ENCODE measurements at regions not wholly inside any gene's neighbourhood (a gene's known extent, or its start where the extent isn't known, plus 50 kb on each side); places are given as distances from the start of the nearest gene placed in this dataset.
"Not testable (repeated sequence)": the region's sequence is repeated elsewhere in the genome, so short reads cannot be mapped to it uniquely, and the experiment has no call there.

DNA sequence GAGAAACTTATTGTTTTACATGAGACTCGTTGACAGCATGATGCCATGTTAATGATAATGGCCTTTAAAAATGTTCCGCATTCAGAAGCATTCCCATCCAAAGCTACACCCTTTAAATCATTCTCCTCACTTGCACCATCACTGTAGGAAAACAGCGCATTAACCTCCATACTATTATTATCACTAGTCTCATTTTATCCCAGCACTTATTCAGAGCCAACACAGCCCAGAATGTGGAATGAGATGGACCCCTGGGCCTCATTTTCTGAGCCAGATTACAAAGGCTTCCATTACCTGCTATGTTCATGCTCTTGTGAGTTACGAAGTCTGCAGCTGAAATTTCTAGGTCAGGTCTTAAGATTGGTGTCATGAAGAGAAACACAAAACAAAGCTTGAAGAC lies 159.4 kb downstream of the HS3ST3A1 start:
- no peak for DNase-seq

DNA sequence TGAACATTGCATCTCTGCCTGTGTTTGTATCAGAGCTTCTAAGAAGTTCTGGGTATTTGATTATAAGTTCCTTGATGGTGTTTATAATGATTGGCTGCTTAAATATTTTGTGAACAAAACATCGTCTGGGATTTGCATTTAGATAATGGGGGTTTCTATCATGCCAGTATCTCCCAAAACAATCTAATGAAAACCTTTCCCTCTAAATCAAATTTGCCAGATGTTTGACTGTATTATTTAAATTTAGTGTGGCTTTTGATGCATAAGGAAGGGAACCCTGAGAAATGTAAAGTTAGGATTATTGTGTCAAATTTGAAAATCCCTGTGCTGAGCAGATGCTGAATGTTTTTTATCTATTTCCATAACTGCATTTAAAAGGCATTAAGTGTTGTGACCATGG lies 159.9 kb downstream of the HS3ST3A1 start:
- no peak for DNase-seq

DNA sequence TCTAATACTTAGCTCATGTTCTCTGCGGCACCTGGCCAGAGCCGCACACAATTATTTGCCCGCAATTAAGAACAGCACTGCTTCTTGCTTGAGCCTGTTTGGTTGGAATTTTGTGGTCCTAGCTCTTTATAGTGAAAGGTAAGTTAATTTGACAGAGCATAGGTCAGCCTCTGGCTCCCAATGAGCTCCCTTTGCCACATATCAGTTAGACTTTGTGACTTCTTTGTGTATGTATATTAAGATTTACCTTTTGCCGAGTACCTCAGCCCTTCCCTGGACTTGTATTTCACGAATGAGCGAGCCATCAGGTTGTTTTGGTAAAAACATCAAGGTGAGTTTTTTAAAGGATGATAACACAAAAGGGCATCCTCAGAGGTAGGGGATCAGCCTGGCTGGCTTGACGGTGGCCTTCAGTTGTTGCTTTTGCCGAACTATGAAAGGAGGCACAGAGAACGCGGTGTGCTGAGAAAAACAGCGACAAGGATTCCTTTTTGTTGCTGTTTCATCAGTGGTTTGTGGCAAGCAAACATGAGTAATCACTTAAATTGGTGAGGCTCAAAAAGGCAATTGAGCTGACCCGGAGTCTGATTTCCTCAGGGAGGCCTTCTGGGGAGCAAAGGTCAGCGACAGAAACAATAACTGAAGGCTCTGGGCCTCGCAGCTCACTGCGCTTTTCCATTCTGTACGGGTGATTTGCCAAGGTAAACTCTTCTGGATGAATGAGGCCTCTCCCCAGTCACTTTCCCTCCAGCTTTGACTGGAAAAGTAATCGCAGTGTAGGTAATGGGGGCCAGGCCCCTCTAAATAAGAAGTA lies 163.6 kb downstream of the HS3ST3A1 start:
- DNase-seq = no peak

DNA sequence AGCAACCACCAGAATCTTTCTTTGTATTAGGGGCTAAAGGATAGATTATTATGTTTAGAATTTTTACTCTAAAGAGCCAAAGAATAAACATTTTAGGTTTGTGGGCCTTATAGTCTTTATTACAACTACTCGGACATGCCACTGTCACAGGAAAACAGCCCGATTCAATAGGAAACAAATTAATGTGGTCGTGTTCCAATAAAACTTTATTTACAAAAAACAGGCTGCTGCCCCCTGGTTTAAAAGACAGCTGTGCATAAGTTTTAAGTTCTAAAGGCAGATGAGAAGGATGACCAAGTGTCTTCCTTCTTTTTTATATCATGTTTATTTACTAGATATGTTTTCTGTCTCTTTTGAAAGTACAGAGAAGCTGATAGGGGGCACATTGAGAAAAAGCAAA lies 166.5 kb downstream of the HS3ST3A1 start:
- DNase-seq = no peak

DNA sequence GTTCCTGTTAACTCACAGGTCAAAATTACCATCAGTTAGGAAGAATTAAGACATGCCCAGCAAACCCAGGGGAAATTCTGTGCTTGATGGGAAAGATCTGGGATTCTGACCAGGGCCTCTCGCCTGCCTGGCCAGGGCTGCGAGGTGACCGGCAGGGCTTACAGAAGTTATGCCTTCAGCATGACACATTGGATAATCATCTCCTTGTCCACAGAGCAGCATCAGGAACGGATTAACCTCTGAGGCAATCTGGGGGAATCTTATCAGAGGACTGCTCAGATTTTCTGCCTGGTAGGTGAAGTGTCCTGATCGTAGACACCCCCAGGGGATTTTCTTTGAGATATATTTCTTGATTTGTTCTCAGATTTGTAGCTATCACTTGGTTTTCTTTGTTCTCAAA lies 172.5 kb downstream of the HS3ST3A1 start:
- no peak for DNase-seq

DNA sequence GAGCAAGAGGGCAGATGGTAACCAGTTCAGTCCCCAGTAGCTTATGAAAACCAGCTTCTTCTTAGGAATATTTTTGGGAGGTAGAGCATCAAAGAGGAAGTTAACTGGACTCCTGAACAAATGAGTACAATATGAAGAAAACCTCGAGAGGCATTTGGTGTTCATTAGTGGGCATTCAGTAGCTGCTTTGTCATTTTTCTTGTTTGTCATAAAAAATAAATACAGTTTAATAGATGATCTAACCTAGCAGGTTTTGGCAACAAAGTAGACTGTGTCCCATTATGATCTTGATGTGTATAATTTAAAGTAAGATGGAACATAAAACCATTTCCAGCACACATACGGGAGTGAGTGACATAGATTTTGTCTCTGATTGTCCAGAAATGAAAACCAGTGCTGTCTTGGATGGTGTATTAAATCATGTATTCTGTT lies 173.1 kb downstream of the HS3ST3A1 start:
- no peak for DNase-seq

DNA sequence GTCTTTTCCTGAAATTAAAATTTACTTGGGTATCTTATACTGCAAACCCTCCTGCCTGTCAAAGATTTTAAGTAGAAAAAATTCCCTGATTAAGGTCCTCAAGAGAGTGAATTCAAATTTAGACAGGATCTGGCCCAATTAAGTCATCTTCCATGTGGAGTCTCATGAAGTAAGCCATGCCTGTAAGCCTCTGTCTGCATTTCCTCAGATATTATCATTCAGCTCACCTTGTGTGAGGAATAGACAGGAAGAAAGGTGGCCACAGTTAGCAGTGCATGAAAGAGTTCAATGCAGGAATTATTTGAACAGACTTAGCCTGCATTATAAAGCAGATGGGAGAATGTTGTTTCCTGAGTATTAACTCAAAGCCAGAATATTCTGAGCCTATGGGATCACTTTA lies 174.7 kb downstream of the HS3ST3A1 start:
- DNase-seq = no peak

DNA sequence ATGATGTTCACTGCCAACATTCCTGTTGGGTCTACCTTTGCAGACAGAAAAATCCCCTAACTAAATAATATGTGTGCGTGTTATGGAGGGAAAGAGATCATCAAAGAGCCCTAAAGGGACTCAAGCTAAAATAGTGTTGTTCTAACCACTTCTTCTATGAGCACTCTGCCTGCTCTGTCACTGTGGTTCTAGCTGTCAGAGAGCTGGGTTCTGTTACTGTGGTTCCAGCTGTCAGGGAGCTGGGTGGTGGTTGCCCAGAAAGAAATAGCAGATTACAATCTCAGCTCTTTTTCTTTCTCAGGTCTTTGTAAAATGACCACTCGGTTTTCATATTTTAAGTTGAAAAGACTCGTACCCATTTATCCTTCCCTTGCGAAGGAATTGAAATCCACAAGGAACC lies 176.3 kb downstream of the HS3ST3A1 start:
- no peak for DNase-seq

DNA sequence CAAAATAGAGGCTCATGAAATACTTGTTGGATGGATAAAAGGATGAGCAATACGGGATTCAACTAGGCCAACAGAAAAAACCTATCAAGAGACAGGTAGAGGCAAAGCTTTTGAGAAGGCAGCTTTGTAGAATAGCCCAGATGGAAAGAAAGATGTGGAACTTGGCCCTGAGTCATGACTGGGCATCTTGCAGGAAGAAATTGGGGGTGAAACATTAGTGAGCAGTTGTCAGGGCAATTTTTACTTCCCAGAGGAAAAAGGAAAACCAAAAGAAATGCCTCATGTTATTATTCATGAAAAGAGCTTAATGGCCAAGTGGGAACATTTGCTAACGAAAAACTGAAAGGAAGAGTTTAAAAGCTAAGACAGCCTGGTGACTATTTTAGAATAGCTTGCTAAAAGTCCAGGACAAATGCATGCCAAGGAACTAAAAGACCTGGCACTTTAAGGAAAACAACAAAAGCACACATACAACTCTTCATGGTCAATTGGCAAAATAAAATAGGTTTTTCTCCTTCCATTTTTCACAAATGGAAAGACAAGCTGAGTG lies 180.1 kb downstream of the HS3ST3A1 start:
- no peak for DNase-seq

DNA sequence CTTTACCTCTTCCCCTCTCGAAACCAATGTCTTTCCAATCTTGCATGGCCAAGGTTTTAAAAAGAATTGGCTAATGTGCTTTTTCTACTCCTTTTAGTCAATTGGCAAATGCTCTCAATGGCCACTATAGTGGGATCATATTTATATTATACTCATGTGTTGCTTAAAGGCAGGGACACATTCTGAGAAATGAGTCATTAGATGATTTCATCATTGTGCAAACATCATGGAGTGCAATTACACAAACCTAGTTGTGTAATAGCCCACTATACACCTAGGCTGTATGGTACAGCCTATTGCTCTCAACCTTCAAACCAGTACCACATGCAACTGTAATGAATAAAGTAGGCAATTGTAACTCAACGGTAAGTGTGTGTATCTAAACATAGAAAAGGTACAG lies 180.9 kb downstream of the HS3ST3A1 start:
- DNase-seq = no peak

DNA sequence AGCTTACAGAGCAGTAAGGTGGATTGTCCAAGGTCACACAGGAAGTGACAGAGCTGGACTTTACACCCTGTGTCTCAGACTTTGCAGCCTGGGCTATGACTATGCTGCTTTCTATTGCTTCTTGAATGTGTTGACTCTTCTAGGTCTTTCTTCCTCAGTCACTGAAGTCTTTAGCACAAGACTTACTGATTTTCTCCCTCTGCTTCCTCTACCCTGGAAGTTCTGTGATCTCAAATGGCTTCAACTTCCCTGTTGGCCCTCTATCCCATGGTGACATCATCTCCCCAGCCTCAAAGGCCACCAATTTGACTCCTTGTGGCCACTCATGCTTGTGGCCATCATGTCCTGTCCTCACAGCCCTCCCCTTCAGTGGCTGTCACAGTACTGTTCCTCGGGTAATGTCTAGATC lies 181.3 kb downstream of the HS3ST3A1 start:
- no peak for DNase-seq

DNA sequence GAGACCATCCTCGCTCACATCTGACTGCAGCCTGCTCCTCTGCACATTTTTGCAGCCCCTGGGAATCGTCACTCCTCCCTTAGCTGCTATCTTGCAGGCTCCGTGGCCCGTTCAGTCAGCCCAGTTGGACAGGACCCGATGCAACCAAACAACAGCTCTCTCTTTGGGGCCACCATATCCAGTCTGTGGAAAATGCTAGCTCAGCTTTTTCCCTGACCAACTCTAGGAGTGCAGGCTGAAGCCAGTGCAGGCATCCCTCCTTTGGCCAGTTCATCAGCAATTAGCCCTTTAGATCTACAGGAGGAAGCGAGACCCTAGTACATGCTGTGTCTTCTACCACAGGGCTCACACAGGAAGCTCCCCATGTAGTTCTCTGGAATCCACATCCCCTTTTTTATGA lies 182.1 kb downstream of the HS3ST3A1 start:
- DNase-seq = no peak

DNA sequence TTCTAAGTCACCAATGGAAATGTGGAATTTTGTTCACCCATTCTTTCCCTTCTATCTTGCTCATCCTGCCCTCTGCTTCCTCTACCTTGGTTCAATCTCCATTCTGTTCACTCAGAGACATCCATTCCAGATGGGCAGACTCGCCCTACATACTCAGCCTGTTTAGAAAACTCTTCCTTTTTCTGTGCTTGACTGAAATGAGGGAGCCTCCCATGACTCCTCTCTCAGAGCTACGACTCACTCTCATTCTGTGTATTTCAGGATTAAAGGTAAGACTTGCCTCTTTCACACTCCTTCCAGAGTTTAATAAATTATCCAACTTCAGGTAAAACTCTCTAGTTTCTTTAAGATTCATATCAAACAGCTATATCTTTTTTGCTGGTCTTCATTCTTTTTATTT lies 182.8 kb downstream of the HS3ST3A1 start:
- no peak for DNase-seq

DNA sequence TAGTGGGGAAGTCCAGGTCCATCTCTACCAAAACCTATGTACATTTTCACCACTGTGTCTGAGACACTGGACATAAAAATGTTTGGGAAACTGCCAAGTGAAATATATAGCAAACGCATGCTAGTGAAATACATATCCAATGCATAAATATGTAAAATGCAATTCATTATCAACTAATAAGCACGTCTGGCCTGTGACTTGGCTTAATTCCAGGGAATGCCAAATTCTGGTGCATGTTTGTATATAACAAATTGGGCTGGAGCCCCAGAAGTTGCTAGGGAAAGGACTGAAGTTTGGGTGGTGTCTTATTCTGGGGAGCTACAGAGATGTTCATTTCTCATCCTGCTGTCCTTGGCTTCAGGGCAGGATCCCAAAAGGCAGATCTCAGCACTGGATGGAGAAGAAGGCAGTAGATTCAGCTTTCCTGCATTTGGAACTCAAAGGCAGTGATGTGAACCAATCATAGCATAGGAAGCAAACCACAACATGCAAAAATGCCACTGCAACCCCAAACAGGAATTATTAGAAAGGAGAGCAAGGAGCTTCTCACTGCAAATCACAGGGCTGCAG lies 184.3 kb downstream of the HS3ST3A1 start:
- no peak for DNase-seq

DNA sequence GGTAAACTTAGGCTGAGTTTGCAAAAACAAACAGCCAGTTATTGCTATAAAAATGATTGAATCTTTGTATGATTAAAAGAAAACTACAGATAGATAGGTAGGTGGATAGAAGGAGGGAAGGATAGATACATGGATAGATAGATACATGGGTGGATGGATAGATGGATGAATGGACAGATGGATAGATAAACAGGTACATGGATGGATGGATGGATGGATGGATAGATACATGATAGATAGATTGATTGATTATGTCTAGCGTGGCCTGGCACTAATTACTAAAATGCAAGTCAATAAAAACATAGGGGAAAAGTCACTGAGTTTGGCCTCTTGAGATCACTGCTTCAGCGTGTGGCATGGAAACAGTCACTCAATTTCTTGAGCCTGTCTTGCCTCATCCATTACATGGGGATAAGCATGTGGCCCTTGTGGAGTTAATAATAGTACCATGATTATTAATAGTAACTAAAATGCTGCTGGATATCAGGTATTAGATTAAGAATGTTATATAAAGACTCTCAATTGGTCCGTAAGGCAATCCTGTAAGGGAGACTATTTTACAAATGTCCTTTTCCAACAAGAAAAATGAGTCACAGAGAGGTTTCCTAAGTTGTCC lies 184.9 kb downstream of the HS3ST3A1 start:
- DNase-seq = no peak

DNA sequence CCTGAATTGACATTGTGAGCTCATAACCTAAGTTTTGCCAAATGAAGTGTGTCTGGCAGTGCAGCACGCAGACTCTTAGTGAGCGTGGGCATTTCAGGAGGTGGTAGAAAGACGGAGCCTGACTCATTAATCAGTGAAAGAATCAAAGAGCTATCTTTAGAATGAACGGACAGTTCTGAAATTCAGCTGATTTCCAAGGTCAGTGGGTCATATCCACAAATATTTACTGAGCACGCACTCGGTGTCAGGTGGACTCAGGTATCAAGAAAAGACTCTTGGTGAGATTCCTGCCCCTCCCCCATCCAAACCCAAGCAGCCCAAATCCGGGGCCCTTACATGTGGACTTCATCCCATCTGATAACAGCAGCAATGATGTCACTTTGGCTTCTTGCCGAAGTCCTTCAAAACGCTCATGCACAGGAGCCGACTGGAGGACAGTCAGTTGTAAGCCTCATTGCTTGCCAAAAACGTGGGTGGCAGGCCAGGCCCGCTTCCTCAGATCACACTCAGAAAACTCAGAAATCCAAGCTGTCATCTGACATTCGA lies 185.8 kb downstream of the HS3ST3A1 start:
- DNase-seq = no peak

DNA sequence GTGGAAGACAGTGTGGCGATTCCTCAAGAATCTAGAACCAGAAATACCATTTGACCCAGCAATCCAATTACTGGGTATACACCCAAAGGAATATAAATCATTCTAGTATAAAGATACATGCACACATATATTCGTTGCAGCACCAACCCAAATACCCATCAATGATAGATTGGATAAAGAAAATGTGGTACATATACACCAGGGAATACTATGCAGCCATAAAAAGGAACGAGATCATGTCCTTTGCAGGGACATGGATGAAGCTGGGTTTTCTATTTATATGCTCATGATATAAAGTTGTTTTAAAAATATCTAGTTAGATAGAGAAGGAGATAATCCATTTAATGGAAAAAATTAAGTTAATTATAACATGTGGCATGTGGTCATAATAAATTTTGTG lies 186.5 kb downstream of the HS3ST3A1 start:
- DNase-seq = not testable (repeated sequence)

DNA sequence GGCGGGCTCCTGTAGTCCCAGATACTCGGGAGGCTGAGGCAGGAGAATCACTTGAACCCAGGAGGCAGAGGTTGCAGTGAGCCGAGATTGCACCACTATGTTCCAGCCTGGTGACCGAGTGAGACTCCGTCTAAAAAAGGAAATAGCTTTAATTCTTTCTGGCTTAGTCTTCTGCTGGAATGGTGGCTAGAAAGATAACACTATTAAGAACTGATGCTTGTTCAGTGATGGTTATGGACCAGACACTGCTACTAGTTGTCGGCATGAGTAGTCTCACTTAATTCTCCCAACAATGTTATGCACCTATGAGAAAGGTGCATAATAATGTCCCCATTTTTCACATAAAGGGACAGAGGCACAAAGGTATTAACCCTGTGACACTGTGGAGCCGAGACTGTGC lies 188.7 kb downstream of the HS3ST3A1 start:
- no peak for DNase-seq

DNA sequence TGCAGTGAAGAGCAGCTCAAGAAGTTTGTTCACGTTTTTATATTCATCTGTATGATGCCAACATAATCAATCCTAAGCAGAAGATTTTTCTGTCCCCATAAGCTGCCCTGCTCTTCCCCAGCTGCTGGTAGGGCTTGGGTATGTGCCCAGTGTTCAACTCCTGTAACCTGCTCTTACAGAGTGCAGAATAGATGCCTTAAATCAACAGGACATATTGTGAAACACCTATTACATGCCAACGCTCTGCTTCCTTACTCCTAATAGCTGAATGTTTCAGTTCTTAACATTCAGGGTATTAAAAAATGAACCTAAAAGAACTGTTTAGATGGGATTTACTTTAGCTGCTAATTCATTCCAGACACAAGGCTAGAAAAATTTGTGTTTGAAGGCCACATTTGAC lies 190.9 kb downstream of the HS3ST3A1 start:
- DNase-seq = no peak

DNA sequence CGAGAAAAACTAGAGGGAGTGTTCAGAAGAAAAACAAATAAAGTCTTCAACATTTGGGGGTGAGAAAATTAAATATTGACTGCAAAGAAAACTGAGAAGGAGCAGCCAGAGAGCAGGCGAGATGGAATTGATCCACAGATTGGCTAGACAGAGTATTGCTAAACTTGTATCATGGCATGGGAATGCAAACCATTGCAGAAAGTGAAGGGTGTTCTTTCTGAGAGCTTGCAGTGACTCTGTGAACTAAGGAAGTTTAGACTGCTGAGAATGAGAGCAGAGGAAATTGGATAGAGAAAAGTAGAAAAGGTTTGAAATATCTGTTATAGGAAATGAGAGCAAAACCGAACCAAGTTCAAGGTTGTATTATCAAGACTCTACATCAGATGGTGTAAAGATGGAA lies 191.5 kb downstream of the HS3ST3A1 start:
- DNase-seq = no peak

DNA sequence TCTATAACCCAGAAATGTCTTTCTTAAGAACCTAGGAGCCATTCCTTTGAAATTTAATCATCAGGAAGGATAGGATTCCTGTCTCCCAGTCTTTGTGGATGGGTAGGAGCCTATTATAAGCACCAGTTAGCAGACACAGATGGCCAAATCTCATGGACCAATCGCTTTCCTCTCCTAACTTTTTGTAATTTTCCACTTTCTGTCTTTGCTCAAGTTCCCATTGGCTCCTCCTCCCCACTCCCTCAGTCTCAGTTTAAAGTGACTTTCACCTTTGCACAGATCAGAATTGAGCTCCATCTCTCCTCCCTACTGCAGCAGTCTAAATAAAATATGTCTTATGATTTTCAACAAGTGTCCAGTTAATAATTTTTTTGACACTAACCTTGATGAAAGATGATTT lies 192.3 kb downstream of the HS3ST3A1 start:
- no peak for DNase-seq

DNA sequence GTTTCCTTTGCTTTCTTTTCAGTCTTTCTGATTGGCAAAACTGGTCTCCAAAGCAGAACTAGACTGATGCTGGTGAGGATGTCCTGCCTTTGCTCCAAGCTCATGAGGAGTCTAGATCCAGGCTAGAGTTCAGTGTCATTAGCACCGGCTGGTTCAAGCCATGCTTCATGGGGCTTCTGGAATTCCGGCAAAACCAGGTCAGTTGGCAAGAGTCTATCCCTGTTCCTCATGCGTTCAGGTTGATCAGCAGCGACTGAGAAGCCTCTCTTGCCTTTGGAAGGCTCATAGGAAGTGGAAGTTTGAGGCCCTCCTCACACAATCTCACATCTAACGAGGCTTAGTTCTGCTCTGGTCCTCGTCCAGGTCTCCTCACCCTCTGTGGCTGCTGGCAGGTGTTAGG lies 194.3 kb downstream of the HS3ST3A1 start:
- DNase-seq = no peak

DNA sequence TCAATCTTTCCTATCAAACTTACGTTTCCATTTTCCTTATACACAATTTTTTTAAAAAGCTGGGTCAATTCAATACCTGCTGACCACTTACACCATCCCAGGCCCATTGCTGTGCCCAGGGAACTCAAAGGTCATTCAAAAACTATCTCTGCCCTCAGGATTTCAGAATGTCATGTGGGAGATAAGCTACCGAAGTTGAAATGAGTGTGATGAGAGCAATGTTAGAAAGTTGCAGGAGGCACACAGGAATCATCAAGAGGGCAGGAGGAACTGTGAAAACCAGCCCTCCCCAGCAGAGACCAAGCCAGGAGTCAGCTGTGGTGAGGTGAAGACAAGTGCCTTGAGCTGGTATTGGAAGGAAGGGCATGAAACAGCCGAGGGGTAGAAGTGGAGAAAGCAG lies 195.9 kb downstream of the HS3ST3A1 start:
- DNase-seq = no peak

DNA sequence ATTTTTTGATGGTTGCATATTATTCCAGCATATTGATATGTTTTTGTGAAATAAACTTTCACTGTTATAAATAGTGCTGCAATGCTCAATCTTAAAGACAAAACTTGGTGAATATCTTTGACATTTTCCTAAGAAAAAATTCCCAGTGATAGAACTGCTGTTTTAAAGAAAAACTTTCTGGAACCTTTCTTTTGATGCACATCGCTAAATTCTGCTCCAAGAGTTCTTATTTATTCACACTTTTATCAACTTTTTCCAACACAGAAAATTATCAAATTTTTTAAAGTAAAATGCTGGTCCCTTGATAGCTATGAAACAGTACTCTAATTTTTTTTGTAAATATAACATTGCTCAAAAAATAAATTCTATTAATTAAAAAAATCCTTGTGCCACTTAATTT lies 196.6 kb downstream of the HS3ST3A1 start:
- no peak for DNase-seq
